CD4-positive, CD25-positive, alpha-beta regulatory T cell (primary cell): ENCODE measurements at regions not wholly inside any gene's neighbourhood (a gene's known extent, or its start where the extent isn't known, plus 50 kb on each side); places are given as distances from the start of the nearest gene placed in this dataset.

ENCODE experiments used
- ATAC-seq, 2 donors: fragments of 150-1000 bp; cut with Tn5 transposase; one replicate each; pipeline ENCODE4 v1.10.0; 2021; ENCODE audit warnings: low read depth in 2 of 2, moderate number of reproducible peaks in 2 of 2, moderate library complexity in 1 of 2
- DNase-seq, 3 donors: peaks; one replicate each; pipeline versions ENCODE4 v3.0.0 to v3.0.0-alpha.2; 2012 to 2022; ENCODE audit warnings: mixed read lengths in 1 of 3
- H3K27ac ChIP-seq: one replicate; pipeline ENCODE4 v1.7.0; 2013; ENCODE audit warnings: mild to moderate bottlenecking, low read length; ENCODE audit not compliant: insufficient read depth, poor library complexity, severe bottlenecking
- H3K27me3 ChIP-seq: one replicate; pipeline ENCODE4 v1.7.0; 2013; ENCODE audit warnings: low read length; ENCODE audit not compliant: control insufficient read depth, insufficient read depth
- H3K36me3 ChIP-seq: one replicate; pipeline ENCODE4 v1.7.0; 2013; ENCODE audit warnings: mild to moderate bottlenecking, low read length, moderate library complexity; ENCODE audit not compliant: control insufficient read depth, insufficient read depth
- H3K4me1 ChIP-seq: 2 replicates; pipeline ENCODE4 v1.7.0; 2013; ENCODE audit warnings: mild to moderate bottlenecking, low read length; ENCODE audit not compliant: insufficient read depth, control insufficient read depth, poor library complexity, severe bottlenecking
- H3K4me3 ChIP-seq: one replicate; pipeline ENCODE4 v1.7.0; 2013; ENCODE audit warnings: low read depth, mild to moderate bottlenecking, low read length, moderate library complexity
- H3K9me3 ChIP-seq, 2 experiments: 1 replicate in 1 of 2; 2 replicates in 1 of 2; pipeline ENCODE4 v1.7.0; 2013; ENCODE audit warnings: low read length in 2 of 2, mild to moderate bottlenecking in 1 of 2, moderate library complexity in 1 of 2; ENCODE audit not compliant: control insufficient read depth in 2 of 2
- H3K27ac Mint-ChIP-seq, 3 donors: one replicate each; pipeline ENCODE4 v1.8.0; 2020 to 2022; ENCODE audit warnings: mild to moderate bottlenecking in 3 of 3, mixed read lengths in 3 of 3, moderate library complexity in 2 of 3
- H3K27me3 Mint-ChIP-seq: one replicate; pipeline ENCODE4 v1.8.0; 2022; ENCODE audit warnings: mild to moderate bottlenecking, mixed read lengths
- H3K36me3 Mint-ChIP-seq: one replicate; pipeline ENCODE4 v1.8.0; 2020; ENCODE audit warnings: mixed read lengths
- H3K4me1 Mint-ChIP-seq, 4 donors: one replicate each; pipeline ENCODE4 v1.8.0; 2020 to 2022; ENCODE audit warnings: mixed read lengths in 4 of 4, mild to moderate bottlenecking in 1 of 4
- H3K4me3 Mint-ChIP-seq, 4 donors: one replicate each; pipeline ENCODE4 v1.8.0; 2020 to 2022; ENCODE audit warnings: mild to moderate bottlenecking in 4 of 4, mixed read lengths in 4 of 4, moderate library complexity in 3 of 4
- H3K9me3 Mint-ChIP-seq, 7 donors: one replicate each; pipeline ENCODE4 v1.8.0; 2020 to 2022; ENCODE audit warnings: mixed read lengths in 7 of 7, mild to moderate bottlenecking in 3 of 7, moderate library complexity in 2 of 7

DNA sequence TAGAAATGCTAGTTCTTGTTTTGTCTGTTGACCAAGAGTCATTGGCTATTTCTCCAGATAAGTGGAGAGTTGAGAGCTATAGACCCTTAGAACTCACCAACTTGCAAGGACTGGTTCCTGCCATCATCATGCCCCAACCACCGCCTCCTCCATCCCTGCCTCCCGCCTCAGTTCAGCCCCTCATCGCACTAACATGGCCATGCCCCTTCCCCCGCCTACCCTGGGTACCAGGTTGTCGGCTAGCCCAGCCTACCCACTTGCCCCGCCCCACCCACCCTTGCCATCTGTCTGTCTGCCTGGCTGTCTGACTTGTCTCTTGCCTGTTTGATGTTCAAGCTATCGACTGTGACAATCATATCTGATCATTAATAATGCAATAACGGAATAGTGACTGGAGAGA lies 154.1 kb downstream of the TRIM29 start:
- ATAC-seq = no peak
- Mint-ChIP-seq H3K4me3 (no peak overlapping the region), H3K4me1 (no peaks in the 10 kb centered on the region), H3K36me3 (no peaks in the 10 kb centered on the region), H3K27me3 (peaks cover 6% of the 10 kb centered on the region), H3K9me3 (peaks cover 0 to 4% (median 0%) of the 10 kb centered on the region in 7 donors), H3K27ac (no peak overlapping the region)
- no peak overlapping the region for H3K4me3 ChIP-seq
- no peaks in the 10 kb centered on the region for H3K4me1 ChIP-seq
- H3K36me3 ChIP-seq = no peaks in the 10 kb centered on the region
- no peaks in the 10 kb centered on the region for H3K27me3 ChIP-seq
- H3K9me3 ChIP-seq = no peaks in the 10 kb centered on the region
- no peak for DNase-seq
- no peak overlapping the region for H3K27ac ChIP-seq

DNA sequence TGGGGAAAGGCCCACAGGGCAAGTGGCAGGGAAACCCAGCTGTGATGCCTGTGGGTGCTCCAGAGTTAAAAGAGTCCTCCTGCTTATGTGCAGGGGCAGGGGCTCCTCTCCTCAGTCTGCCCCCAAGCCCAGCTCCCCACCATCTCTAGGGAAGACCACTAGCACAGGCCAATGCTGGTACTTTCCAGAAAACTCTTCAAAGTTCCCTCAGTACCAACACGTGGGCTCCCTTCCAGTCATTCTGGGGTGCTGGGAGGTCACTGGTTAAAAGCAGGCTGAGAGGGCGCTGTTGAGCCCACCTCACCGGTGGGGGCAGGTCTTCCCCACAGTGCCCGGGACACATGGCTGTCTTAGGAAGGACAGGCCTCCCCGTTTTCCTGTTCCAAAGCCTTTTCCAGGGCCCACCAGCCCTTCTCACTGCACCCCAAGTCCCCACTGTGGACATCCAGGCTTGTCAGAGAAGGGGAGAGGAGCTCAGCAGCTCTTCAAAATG lies 154.6 kb downstream of the TRIM29 start:
- Mint-ChIP-seq H3K36me3 (no peaks in the 10 kb centered on the region), H3K4me1 (no peaks in the 10 kb centered on the region), H3K27ac (no peak overlapping the region), H3K27me3 (peaks cover 6% of the 10 kb centered on the region), H3K4me3 (no peak overlapping the region), H3K9me3 (peaks cover 0 to 4% (median 0%) of the 10 kb centered on the region in 7 donors)
- H3K4me3 ChIP-seq = no peak overlapping the region
- ATAC-seq = no peak
- no peaks in the 10 kb centered on the region for H3K4me1 ChIP-seq
- H3K27ac ChIP-seq = no peak overlapping the region
- no peaks in the 10 kb centered on the region for H3K9me3 ChIP-seq
- H3K27me3 ChIP-seq = no peaks in the 10 kb centered on the region
- no peaks in the 10 kb centered on the region for H3K36me3 ChIP-seq
- DNase-seq = no peak

DNA sequence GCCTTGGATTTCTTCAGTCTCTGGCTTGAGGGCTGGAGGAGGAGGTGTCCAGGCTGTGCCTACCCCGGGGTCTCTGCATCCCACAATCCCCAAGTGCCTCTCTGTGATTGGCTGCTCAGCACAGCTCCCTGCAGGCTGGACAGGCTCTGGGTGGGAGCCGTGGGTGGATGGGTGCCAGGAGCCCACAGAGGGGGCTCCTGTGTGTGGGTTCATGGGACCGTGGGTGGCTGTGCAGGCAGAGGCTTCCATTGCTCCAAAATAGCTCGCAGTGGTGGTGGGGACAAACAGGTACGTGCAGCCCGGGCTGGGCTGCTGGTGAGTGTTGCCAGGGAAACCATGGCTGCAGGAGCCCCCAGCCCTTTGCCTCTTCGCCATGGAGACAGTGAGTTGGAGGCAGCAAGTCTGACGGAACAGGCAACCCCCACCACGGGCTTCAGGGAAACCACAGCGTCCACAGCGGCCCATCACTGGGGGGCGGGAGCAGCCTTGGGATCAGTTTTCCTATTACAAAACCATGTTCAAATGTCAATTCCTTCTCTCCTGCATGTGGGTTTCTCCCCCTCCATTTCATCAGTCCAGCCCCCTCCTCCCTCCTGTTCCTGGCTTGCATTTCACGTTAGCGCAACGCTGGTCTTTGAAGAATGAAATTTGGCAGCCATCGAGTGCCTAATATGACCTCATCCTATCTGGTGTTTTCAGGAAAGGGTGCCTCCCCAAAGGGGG lies 155.2 kb downstream of the TRIM29 start:
- H3K27me3 ChIP-seq = no peaks in the 10 kb centered on the region
- H3K4me3 Mint-ChIP-seq = no peak overlapping the region
- peaks cover 2% of the 10 kb centered on the region for H3K27me3 Mint-ChIP-seq
- no peak overlapping the region for H3K27ac Mint-ChIP-seq
- no peaks in the 10 kb centered on the region for H3K36me3 ChIP-seq
- no peak overlapping the region for H3K4me3 ChIP-seq
- DNase-seq = no peak
- H3K9me3 Mint-ChIP-seq = peaks cover 0 to 4% (median 0%) of the 10 kb centered on the region in 7 donors
- no peak for ATAC-seq
- H3K4me1 ChIP-seq = no peaks in the 10 kb centered on the region
- no peaks in the 10 kb centered on the region for H3K9me3 ChIP-seq
- no peaks in the 10 kb centered on the region for H3K36me3 Mint-ChIP-seq
- no peak overlapping the region for H3K27ac ChIP-seq
- H3K4me1 Mint-ChIP-seq = no peaks in the 10 kb centered on the region

DNA sequence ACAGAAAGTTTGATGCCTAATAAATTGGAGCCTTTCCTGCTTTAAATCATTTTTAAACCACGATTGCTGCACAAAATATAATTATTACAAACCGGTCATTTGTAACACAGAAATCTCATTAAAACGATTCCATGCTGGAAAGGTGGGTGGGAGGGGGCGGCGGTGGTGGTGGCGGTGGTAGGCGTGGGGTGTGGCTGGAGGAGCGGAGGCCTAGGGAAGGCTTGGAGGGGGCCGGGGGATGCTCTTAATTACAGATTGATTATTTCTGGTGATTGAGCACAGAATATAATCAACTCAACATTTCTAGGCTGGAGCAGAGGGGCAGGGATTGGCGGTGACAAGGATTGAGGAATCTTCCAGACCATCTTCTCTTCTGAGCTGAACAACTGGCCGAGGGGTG lies 157.5 kb downstream of the TRIM29 start:
- no peak overlapping the region for H3K4me3 ChIP-seq
- H3K36me3 Mint-ChIP-seq = no peaks in the 10 kb centered on the region
- no peaks in the 10 kb centered on the region for H3K9me3 ChIP-seq
- H3K27me3 ChIP-seq = no peaks in the 10 kb centered on the region
- no peaks in the 10 kb centered on the region for H3K4me1 ChIP-seq
- no peak overlapping the region for H3K27ac Mint-ChIP-seq
- DNase-seq (no peak), ATAC-seq (no peak)
- peaks cover 6% of the 10 kb centered on the region for H3K27me3 Mint-ChIP-seq
- no peaks in the 10 kb centered on the region for H3K36me3 ChIP-seq
- H3K9me3 Mint-ChIP-seq = peaks cover 0 to 4% (median 0%) of the 10 kb centered on the region in 7 donors
- no peak overlapping the region for H3K27ac ChIP-seq
- H3K4me1 Mint-ChIP-seq = no peaks in the 10 kb centered on the region
- no peak overlapping the region for H3K4me3 Mint-ChIP-seq

DNA sequence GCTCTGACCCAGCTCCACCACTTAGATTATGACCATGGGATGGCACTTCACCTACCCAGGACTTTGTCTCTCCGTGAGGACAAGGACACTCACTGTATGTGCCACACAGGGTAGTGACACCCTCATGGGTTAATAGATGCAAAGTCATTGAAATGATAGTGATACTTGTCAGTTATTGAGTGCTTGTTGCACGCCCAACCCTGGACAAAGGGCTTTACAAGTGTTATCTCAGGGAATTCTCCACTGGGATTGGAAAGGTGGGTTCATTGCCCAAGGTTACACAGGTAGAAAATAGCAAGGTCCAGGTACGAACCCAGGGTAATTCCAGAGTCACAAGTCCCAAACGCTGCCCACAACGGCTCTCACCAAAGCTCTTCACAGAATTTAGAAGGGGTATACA lies 158.2 kb downstream of the TRIM29 start:
- H3K4me3 Mint-ChIP-seq = no peak overlapping the region
- Histone ChIP-seq H3K9me3 (no peaks in the 10 kb centered on the region), H3K4me3 (no peak overlapping the region), H3K4me1 (no peaks in the 10 kb centered on the region), H3K36me3 (no peaks in the 10 kb centered on the region), H3K27me3 (no peaks in the 10 kb centered on the region), H3K27ac (no peak overlapping the region)
- peaks cover 6% of the 10 kb centered on the region for H3K27me3 Mint-ChIP-seq
- no peak overlapping the region for H3K27ac Mint-ChIP-seq
- peaks cover 0 to 4% (median 0%) of the 10 kb centered on the region in 7 donors for H3K9me3 Mint-ChIP-seq
- H3K4me1 Mint-ChIP-seq = no peaks in the 10 kb centered on the region
- no peaks in the 10 kb centered on the region for H3K36me3 Mint-ChIP-seq
- DNase-seq (no peak), ATAC-seq (no peak)

DNA sequence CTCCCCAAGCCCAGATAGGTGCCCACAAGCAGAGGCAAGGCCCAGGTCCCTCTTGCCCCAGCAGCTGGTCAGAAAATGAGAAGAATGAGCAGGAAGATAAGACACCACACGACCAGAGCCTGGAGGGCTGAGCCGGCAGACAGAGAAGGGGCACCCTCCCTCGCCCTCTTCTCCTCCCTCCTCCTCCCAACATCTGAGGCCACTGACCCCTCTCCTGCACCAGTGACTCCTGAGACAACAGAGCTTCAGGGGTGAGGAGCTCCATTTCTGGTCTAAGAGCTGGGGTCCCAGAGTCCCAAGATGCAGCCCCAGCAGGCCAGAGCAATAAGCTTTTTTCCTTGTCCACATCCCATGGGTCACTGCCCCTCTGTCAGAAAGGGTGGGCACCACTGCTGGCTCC lies 159.2 kb downstream of the TRIM29 start:
- no peaks in the 10 kb centered on the region for H3K4me1 Mint-ChIP-seq

DNA sequence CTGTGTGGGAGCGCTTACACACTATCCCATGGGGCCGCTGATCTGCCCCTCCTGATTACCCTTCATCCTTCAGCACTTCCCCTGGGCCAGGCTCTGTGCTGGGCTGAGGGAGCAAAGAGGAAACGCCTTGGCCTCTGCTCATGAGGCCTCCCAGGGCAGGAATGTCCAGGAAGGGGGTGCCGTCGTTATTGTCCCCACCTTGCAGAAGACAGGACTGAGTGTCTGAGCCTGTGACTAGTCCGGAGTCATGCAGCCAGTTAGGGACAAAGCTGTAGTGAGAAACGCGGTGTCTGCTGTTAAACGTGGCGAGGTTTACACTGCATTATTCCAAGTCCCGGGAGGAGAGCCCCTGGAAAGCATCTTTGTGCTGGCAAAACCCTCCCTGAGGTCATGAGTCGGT lies 160.0 kb downstream of the TRIM29 start:
- H3K9me3 ChIP-seq = no peaks in the 10 kb centered on the region
- no peak overlapping the region for H3K27ac ChIP-seq
- ATAC-seq (no peak), DNase-seq (no peak)
- no peaks in the 10 kb centered on the region for H3K36me3 Mint-ChIP-seq
- H3K36me3 ChIP-seq = no peaks in the 10 kb centered on the region
- H3K4me3 ChIP-seq = no peak overlapping the region
- H3K9me3 Mint-ChIP-seq = peaks cover 0 to 2% (median 0%) of the 10 kb centered on the region in 7 donors
- no peaks in the 10 kb centered on the region for H3K4me1 Mint-ChIP-seq
- H3K4me1 ChIP-seq = no peaks in the 10 kb centered on the region
- no peaks in the 10 kb centered on the region for H3K27me3 ChIP-seq
- no peak overlapping the region for H3K27ac Mint-ChIP-seq
- no peak overlapping the region for H3K4me3 Mint-ChIP-seq
- H3K27me3 Mint-ChIP-seq = peaks cover 6% of the 10 kb centered on the region

More for the DNA sequence above, 159.2 kb downstream of the TRIM29 start:
- no peak overlapping the region for H3K4me3 Mint-ChIP-seq
- DNase-seq (no peak), ATAC-seq (no peak)
- Histone ChIP-seq H3K4me1 (no peaks in the 10 kb centered on the region), H3K36me3 (no peaks in the 10 kb centered on the region), H3K27ac (no peak overlapping the region), H3K27me3 (no peaks in the 10 kb centered on the region), H3K9me3 (no peaks in the 10 kb centered on the region), H3K4me3 (no peak overlapping the region)
- no peaks in the 10 kb centered on the region for H3K36me3 Mint-ChIP-seq
- peaks cover 0 to 4% (median 0%) of the 10 kb centered on the region in 7 donors for H3K9me3 Mint-ChIP-seq
- H3K27ac Mint-ChIP-seq = no peak overlapping the region
- H3K27me3 Mint-ChIP-seq = peaks cover 6% of the 10 kb centered on the region

DNA sequence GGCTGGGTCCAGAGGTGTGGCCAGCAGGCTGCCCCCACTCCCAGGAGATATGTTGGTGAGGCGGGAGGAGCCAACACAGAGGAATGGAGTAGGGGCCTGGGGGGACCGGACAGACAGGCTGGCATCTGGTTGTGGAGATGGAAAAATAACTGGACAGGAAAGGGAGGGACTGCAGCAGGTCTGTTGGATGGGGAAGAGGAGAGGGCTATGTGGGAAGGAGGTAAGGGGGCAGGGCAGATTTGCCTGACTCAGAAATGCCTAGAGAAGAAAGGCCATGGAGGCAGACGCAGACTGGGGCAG lies 160.4 kb downstream of the TRIM29 start:
- Mint-ChIP-seq H3K27me3 (peaks cover 6% of the 10 kb centered on the region), H3K36me3 (no peaks in the 10 kb centered on the region), H3K4me1 (no peaks in the 10 kb centered on the region), H3K4me3 (no peak overlapping the region), H3K9me3 (peaks cover 0 to 2% (median 0%) of the 10 kb centered on the region in 7 donors), H3K27ac (no peak overlapping the region)
- Histone ChIP-seq H3K36me3 (no peaks in the 10 kb centered on the region), H3K4me3 (no peak overlapping the region), H3K27ac (no peak overlapping the region), H3K4me1 (no peaks in the 10 kb centered on the region), H3K9me3 (no peaks in the 10 kb centered on the region), H3K27me3 (no peaks in the 10 kb centered on the region)
- ATAC-seq (no peak), DNase-seq (no peak)
